PC-3 (cell line): ENCODE measurements at regions not wholly inside any gene's neighbourhood (a gene's known extent, or its start where the extent isn't known, plus 50 kb on each side); places are given as distances from the start of the nearest gene placed in this dataset.

ENCODE experiments used
- CTCF ChIP-seq: fragments of 300-600 bp; sonication (generic); conservative IDR thresholded peaks from 2 replicates; pipeline ENCODE4 v1.5.1; 2017; ENCODE audit warnings: antibody characterized with exemption, low read depth, mild to moderate bottlenecking, low read length
- EZH2 ChIP-seq: fragments of 300-600 bp; sonication (generic); IDR thresholded peaks from one replicate; pipeline ENCODE4 v1.6.1; 2017; ENCODE audit warnings: antibody characterized with exemption, mild to moderate bottlenecking, low read length; ENCODE audit not compliant: unreplicated experiment
- EZH2phosphoT487 ChIP-seq: fragments of 300-600 bp; sonication (generic); IDR thresholded peaks from 2 replicates; pipeline ENCODE4 v1.6.1; 2018; ENCODE audit warnings: mild to moderate bottlenecking, antibody characterized with exemption, low read length, borderline replicate concordance

GRCh38 chr21:19950347-19950746 is 1047.9 kb upstream of the NCAM2 start:
- TF ChIP-seq CTCF = no peak
- TF ChIP-seq EZH2phosphoT487 = no peak
- no peak for TF ChIP-seq EZH2
